AG10803 (cell line): ENCODE measurements at regions not wholly inside any gene's neighbourhood (a gene's known extent, or its start where the extent isn't known, plus 50 kb on each side); places are given as distances from the start of the nearest gene placed in this dataset.

ENCODE experiments used
- DNase-seq: peaks from one replicate; pipeline ENCODE4 v3.0.0; 2010; ENCODE audit warnings: low read depth
- H3K4me3 ChIP-seq: 2 replicates; pipeline ENCODE4 v1.5.1; 2011; ENCODE audit warnings: mild to moderate bottlenecking, low read length, control low read depth
- CTCF ChIP-seq: conservative IDR thresholded peaks from 2 replicates; pipeline ENCODE4 v1.5.1; 2011; ENCODE audit warnings: mild to moderate bottlenecking, low read length, control low read depth, inconsistent platforms

GRCh38 chr13:88063741-88064140, 392.6 kb downstream of the SLITRK5 start:
- DNase-seq, result no peak
- no peak for TF ChIP-seq CTCF
- H3K4me3 ChIP-seq, result no peak overlapping the region

GRCh38 chr13:88066847-88067246, 395.7 kb downstream of the SLITRK5 start:
- H3K4me3 ChIP-seq, result no peak overlapping the region
- DNase-seq, result no peak
- no peak for TF ChIP-seq CTCF

GRCh38 chr13:88068316-88068715, 397.1 kb downstream of the SLITRK5 start:
- peak; percentile 67 for DNase-seq
- no peak for TF ChIP-seq CTCF
- H3K4me3 ChIP-seq, result no peak overlapping the region

GRCh38 chr13:88068975-88069374, 397.8 kb downstream of the SLITRK5 start:
- H3K4me3 ChIP-seq, result no peak overlapping the region
- no peak for DNase-seq
- TF ChIP-seq CTCF, result no peak

- no peak for TF ChIP-seq CTCF
- DNase-seq, result no peak
- H3K4me3 ChIP-seq, result no peak overlapping the region
Measured at GRCh38 chr13:88071371-88071770, 400.2 kb downstream of the SLITRK5 start.

- H3K4me3 ChIP-seq, result no peak overlapping the region
- TF ChIP-seq CTCF, result no peak
- peak; percentile 73 for DNase-seq
Measured at GRCh38 chr13:88074794-88075510, 403.8 kb downstream of the SLITRK5 start.

- DNase-seq, result no peak
- H3K4me3 ChIP-seq, result no peak overlapping the region
- no peak for TF ChIP-seq CTCF
Measured at GRCh38 chr13:88085036-88085435, 413.9 kb downstream of the SLITRK5 start.
